ENCODE measurements at regions not wholly inside any gene's neighbourhood (a gene's known extent, or its start where the extent isn't known, plus 50 kb on each side); places are given as distances from the start of the nearest gene placed in this dataset.

DNA sequence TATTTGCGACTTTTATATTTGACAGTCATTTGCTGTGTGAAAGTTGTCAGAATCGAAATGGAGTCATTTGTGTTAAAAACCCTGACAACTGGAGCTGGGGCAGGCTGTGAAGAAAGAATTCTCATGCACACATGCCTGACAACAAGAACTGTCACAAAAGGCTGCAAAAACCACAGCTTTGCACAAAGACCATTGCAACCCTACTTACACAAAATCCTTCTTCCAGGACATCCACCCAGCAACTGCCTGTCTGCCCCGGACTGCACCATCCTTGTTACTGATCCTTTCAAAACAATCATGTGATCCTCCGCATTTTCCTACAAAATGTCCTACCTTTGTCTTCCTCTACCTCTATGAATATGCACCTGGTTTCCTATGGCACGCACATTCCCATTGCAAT is 66.8 kb upstream of the IRS2 start:
- TF ChIP-seq, protein P1, sequence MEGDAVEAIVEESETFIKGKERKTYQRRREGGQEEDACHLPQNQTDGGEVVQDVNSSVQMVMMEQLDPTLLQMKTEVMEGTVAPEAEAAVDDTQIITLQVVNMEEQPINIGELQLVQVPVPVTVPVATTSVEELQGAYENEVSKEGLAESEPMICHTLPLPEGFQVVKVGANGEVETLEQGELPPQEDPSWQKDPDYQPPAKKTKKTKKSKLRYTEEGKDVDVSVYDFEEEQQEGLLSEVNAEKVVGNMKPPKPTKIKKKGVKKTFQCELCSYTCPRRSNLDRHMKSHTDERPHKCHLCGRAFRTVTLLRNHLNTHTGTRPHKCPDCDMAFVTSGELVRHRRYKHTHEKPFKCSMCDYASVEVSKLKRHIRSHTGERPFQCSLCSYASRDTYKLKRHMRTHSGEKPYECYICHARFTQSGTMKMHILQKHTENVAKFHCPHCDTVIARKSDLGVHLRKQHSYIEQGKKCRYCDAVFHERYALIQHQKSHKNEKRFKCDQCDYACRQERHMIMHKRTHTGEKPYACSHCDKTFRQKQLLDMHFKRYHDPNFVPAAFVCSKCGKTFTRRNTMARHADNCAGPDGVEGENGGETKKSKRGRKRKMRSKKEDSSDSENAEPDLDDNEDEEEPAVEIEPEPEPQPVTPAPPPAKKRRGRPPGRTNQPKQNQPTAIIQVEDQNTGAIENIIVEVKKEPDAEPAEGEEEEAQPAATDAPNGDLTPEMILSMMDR (IDR thresholded peaks at IDR 0.05), result no peak
- no peak for TF ChIP-seq YY1 (IDR thresholded peaks at IDR 0.05; ENCODE audit: low read depth)
- no peak for TF ChIP-seq POLR2AphosphoS5 (IDR thresholded peaks at IDR 0.05; ENCODE audit: low read depth, low read length)
- TF ChIP-seq FOXM1 (IDR thresholded peaks at IDR 0.05; ENCODE audit: low read depth), result no peak
- TF ChIP-seq, protein P2, sequence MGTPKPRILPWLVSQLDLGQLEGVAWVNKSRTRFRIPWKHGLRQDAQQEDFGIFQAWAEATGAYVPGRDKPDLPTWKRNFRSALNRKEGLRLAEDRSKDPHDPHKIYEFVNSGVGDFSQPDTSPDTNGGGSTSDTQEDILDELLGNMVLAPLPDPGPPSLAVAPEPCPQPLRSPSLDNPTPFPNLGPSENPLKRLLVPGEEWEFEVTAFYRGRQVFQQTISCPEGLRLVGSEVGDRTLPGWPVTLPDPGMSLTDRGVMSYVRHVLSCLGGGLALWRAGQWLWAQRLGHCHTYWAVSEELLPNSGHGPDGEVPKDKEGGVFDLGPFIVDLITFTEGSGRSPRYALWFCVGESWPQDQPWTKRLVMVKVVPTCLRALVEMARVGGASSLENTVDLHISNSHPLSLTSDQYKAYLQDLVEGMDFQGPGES (IDR thresholded peaks at IDR 0.05; ENCODE audit: low read depth, low read length), result no peak
- TF ChIP-seq MXI1 (IDR thresholded peaks at IDR 0.05; ENCODE audit: low read depth, low read length), result no peak
- TF ChIP-seq SIN3A (IDR thresholded peaks at IDR 0.05; ENCODE audit: borderline replicate concordance, low read depth, low read length), result no peak
- TF ChIP-seq TAF1 (IDR thresholded peaks at IDR 0.05; ENCODE audit: borderline replicate concordance, low read depth, low read length), result no peak
